Neural progenitor cell (in vitro differentiated cells): ENCODE measurements at regions not wholly inside any gene's neighbourhood (a gene's known extent, or its start where the extent isn't known, plus 50 kb on each side); places are given as distances from the start of the nearest gene placed in this dataset.

ENCODE experiments used
- CTCF ChIP-seq: fragments of 200-600 bp; sonication (generic); IDR thresholded peaks from 2 replicates; pipeline ENCODE4 v1.5.1; 2017; ENCODE audit warnings: antibody characterized with exemption, mild to moderate bottlenecking
- EZH2phosphoT487 ChIP-seq: fragments of 200-600 bp; sonication (generic); IDR thresholded peaks from 2 replicates; pipeline ENCODE4 v1.6.1; 2017; ENCODE audit warnings: antibody characterized with exemption

GRCh38 chr2:145090841-145091761 lies 571.2 kb upstream of the ZEB2 start:
- no peak for TF ChIP-seq EZH2phosphoT487
- no peak for TF ChIP-seq CTCF
